ENCODE measurements at regions not wholly inside any gene's neighbourhood (a gene's known extent, or its start where the extent isn't known, plus 50 kb on each side); places are given as distances from the start of the nearest gene placed in this dataset.

GRCh38 chr5:133706506-133707430, 94.4 kb upstream of the FSTL4 start:
- TF ChIP-seq CTCF (optimal IDR thresholded peaks at IDR 0.05 in 1 of 3, IDR thresholded peaks at IDR 0.05 in 1 of 3, conservative IDR thresholded peaks at IDR 0.05 in 1 of 3; ENCODE audit: extremely low read depth in 1 of 3, insufficient read depth in 2 of 3, low read length in 3 of 3) (no peak), EZH2 (IDR thresholded peaks at IDR 0.05; ENCODE audit: low read length) (no peak)
- DNase-seq (ENCODE audit: low read depth, low spot score) (no peak), FAIRE-seq (no peak)
- Histone ChIP-seq H3K9me1 (ENCODE audit: control insufficient read depth, extremely low read depth, insufficient read depth, low read length) (no peaks in the 10 kb centered on the region), H3K27ac (ENCODE audit: control insufficient read depth, insufficient read depth, low read length) (no peak overlapping the region), H3K79me2 (ENCODE audit: control insufficient read depth, insufficient read depth, low read length) (no peaks in the 10 kb centered on the region), H3K36me3 (ENCODE audit: control insufficient read depth in 2 of 2, extremely low read depth in 1 of 2, insufficient read depth in 2 of 2, low read length in 2 of 2) (no peaks in the 10 kb centered on the region), H3K9me3 (ENCODE audit: control insufficient read depth, low read depth, low read length) (no peaks in the 10 kb centered on the region), H3K4me3 (ENCODE audit: control insufficient read depth in 2 of 3, extremely low read depth in 1 of 3, insufficient read depth in 2 of 3, low read depth in 1 of 3, low read length in 3 of 3) (no peak overlapping the region), H3K9ac (ENCODE audit: control insufficient read depth, extremely low read depth, insufficient read depth, low read length) (no peak overlapping the region), H2AFZ (ENCODE audit: control insufficient read depth, low read length) (no peak overlapping the region), H4K20me1 (ENCODE audit: control insufficient read depth, extremely low read depth, insufficient read depth, low read length) (no peaks in the 10 kb centered on the region), H3K4me2 (ENCODE audit: control insufficient read depth, extremely low read depth, insufficient read depth, low read depth, low read length) (no peak overlapping the region), H3K27me3 (ENCODE audit: control insufficient read depth, extremely low read depth, insufficient read depth, low read length) (peaks cover 8% of the 10 kb centered on the region), H3K4me1 (ENCODE audit: control insufficient read depth, extremely low read depth, insufficient read depth, low read length) (no peaks in the 10 kb centered on the region)
- dilution Hi-C loops (cut with MboI; ENCODE audit: extremely low pct_ligation_motif_present, low sequenced_read_pairs) = no loop called here

GRCh38 chr5:133705331-133705730, 93.0 kb upstream of the FSTL4 start:
- dilution Hi-C loops (cut with MboI; ENCODE audit: extremely low pct_ligation_motif_present, low sequenced_read_pairs) = no loop called here
- no peak overlapping the region for H3K9ac ChIP-seq (ENCODE audit: control insufficient read depth, extremely low read depth, insufficient read depth, low read length)
- no peak for DNase-seq (ENCODE audit: low read depth, low spot score)
- no peaks in the 10 kb centered on the region for H3K9me3 ChIP-seq (ENCODE audit: control insufficient read depth, low read depth, low read length)
- H4K20me1 ChIP-seq (ENCODE audit: control insufficient read depth, extremely low read depth, insufficient read depth, low read length) = no peaks in the 10 kb centered on the region
- peaks cover 7% of the 10 kb centered on the region for H3K27me3 ChIP-seq (ENCODE audit: control insufficient read depth, extremely low read depth, insufficient read depth, low read length)
- TF ChIP-seq EZH2 (IDR thresholded peaks at IDR 0.05; ENCODE audit: low read length) = no peak
- TF ChIP-seq CTCF (optimal IDR thresholded peaks at IDR 0.05 in 1 of 3, IDR thresholded peaks at IDR 0.05 in 1 of 3, conservative IDR thresholded peaks at IDR 0.05 in 1 of 3; ENCODE audit: extremely low read depth in 1 of 3, insufficient read depth in 2 of 3, low read length in 3 of 3) = no peak
- H3K27ac ChIP-seq (ENCODE audit: control insufficient read depth, insufficient read depth, low read length) = no peak overlapping the region
- H3K9me1 ChIP-seq (ENCODE audit: control insufficient read depth, extremely low read depth, insufficient read depth, low read length) = no peaks in the 10 kb centered on the region
- no peak overlapping the region for H3K4me3 ChIP-seq (ENCODE audit: control insufficient read depth in 2 of 3, extremely low read depth in 1 of 3, insufficient read depth in 2 of 3, low read depth in 1 of 3, low read length in 3 of 3)
- FAIRE-seq = no peak
- H3K4me1 ChIP-seq (ENCODE audit: control insufficient read depth, extremely low read depth, insufficient read depth, low read length) = no peaks in the 10 kb centered on the region
- H3K36me3 ChIP-seq (ENCODE audit: control insufficient read depth in 2 of 2, extremely low read depth in 1 of 2, insufficient read depth in 2 of 2, low read length in 2 of 2) = no peaks in the 10 kb centered on the region
- no peaks in the 10 kb centered on the region for H3K79me2 ChIP-seq (ENCODE audit: control insufficient read depth, insufficient read depth, low read length)
- no peak overlapping the region for H3K4me2 ChIP-seq (ENCODE audit: control insufficient read depth, extremely low read depth, insufficient read depth, low read depth, low read length)
- H2AFZ ChIP-seq (ENCODE audit: control insufficient read depth, low read length) = no peak overlapping the region
